Trophoblast cell (in vitro differentiated cells and primary cell): ENCODE measurements at regions not wholly inside any gene's neighbourhood (a gene's known extent, or its start where the extent isn't known, plus 50 kb on each side); places are given as distances from the start of the nearest gene placed in this dataset.
"Not testable (repeated sequence)": the region's sequence is repeated elsewhere in the genome, so short reads cannot be mapped to it uniquely, and the experiment has no call there.

Experiments used
- DNase-seq, 2 donors: peaks; one replicate each; pipeline ENCODE4 v3.0.0-alpha.2; 2016
- H2AFZ ChIP-seq: 2 replicates; pipeline ENCODE4 v1.6.1; 2013; ENCODE audit warnings: low read length, moderate library complexity, mild to moderate bottlenecking; ENCODE audit not compliant: insufficient read depth, poor library complexity
- H2AK5ac ChIP-seq: 2 replicates; pipeline ENCODE4 v1.6.1; 2013; ENCODE audit warnings: mild to moderate bottlenecking, low read length
- H2BK120ac ChIP-seq: 2 replicates; pipeline ENCODE4 v1.6.1; 2013; ENCODE audit warnings: low read length, mild to moderate bottlenecking, moderate library complexity; ENCODE audit not compliant: insufficient read depth, poor library complexity
- H2BK12ac ChIP-seq: 2 replicates; pipeline ENCODE4 v1.6.1; 2013; ENCODE audit warnings: mild to moderate bottlenecking, low read length, moderate library complexity
- H2BK5ac ChIP-seq: 2 replicates; pipeline ENCODE4 v1.6.1; 2013; ENCODE audit warnings: low read length, low read depth, moderate library complexity, mild to moderate bottlenecking; ENCODE audit not compliant: poor library complexity
- H3K14ac ChIP-seq: 2 replicates; pipeline ENCODE4 v1.6.1; 2013; ENCODE audit warnings: mild to moderate bottlenecking, low read length
- H3K18ac ChIP-seq: 2 replicates; pipeline ENCODE4 v1.6.1; 2013; ENCODE audit warnings: mild to moderate bottlenecking, low read length
- H3K23ac ChIP-seq: 2 replicates; pipeline ENCODE4 v1.6.1; 2013; ENCODE audit warnings: low read length
- H3K27ac ChIP-seq: 2 replicates; pipeline ENCODE4 v1.5.1; 2013; ENCODE audit warnings: low read depth, mild to moderate bottlenecking, inconsistent platforms, low read length, moderate library complexity
- H3K27me3 ChIP-seq: 2 replicates; pipeline ENCODE4 v1.6.1; 2013; ENCODE audit warnings: inconsistent platforms, mild to moderate bottlenecking, low read length, moderate library complexity; ENCODE audit not compliant: insufficient read depth
- H3K36me3 ChIP-seq, 2 experiments: 1 replicate in 1 of 2; 2 replicates in 1 of 2; pipeline ENCODE4 v1.6.1; 2013; ENCODE audit warnings: low read length in 2 of 2, mild to moderate bottlenecking in 2 of 2, moderate library complexity in 1 of 2; ENCODE audit not compliant: insufficient read depth in 2 of 2, control insufficient read depth in 1 of 2
- H3K4ac ChIP-seq: 2 replicates; pipeline ENCODE4 v1.6.1; 2013; ENCODE audit warnings: low read depth, mild to moderate bottlenecking, low read length, moderate library complexity
- H3K4me1 ChIP-seq, 2 experiments: 1 replicate in 1 of 2; 2 replicates in 1 of 2; pipeline ENCODE4 v1.6.1; 2013; ENCODE audit warnings: low read length in 2 of 2, mild to moderate bottlenecking in 2 of 2, moderate library complexity in 1 of 2; ENCODE audit not compliant: insufficient read depth in 2 of 2, control insufficient read depth in 1 of 2
- H3K4me2 ChIP-seq: 2 replicates; pipeline ENCODE4 v1.6.1; 2013; ENCODE audit warnings: inconsistent platforms, mild to moderate bottlenecking, low read length, moderate library complexity
- H3K4me3 ChIP-seq: 2 replicates; pipeline ENCODE4 v1.5.1; 2013; ENCODE audit warnings: mild to moderate bottlenecking, low read depth, low read length, inconsistent platforms
- H3K79me1 ChIP-seq: one replicate; pipeline ENCODE4 v1.6.1; 2013; ENCODE audit warnings: low read length
- H3K79me2 ChIP-seq: 2 replicates; pipeline ENCODE4 v1.6.1; 2013; ENCODE audit warnings: low read length, mild to moderate bottlenecking; ENCODE audit not compliant: control insufficient read depth, insufficient read depth, poor library complexity
- H3K9ac ChIP-seq: 2 replicates; pipeline ENCODE4 v1.6.1; 2013; ENCODE audit warnings: mild to moderate bottlenecking, low read length
- H3K9me3 ChIP-seq: 2 replicates; pipeline ENCODE4 v1.6.1; 2013; ENCODE audit warnings: low read depth, mild to moderate bottlenecking, control low read depth, inconsistent platforms, low read length; ENCODE audit not compliant: insufficient read depth
- H4K12ac ChIP-seq: 2 replicates; pipeline ENCODE4 v1.6.1; 2013; ENCODE audit warnings: low read depth, mild to moderate bottlenecking, low read length, moderate library complexity
- H4K8ac ChIP-seq: 2 replicates; pipeline ENCODE4 v1.6.1; 2013; ENCODE audit warnings: low read depth, mild to moderate bottlenecking, low read length, moderate library complexity
- H4K91ac ChIP-seq: one replicate; pipeline ENCODE4 v1.6.1; 2013; ENCODE audit warnings: low read depth, mild to moderate bottlenecking, low read length, moderate library complexity
- WGBS: extraction: QIAGEN DNeasy Blood & Tissue Kit; methylation state at CpG from one replicate; pipeline ENCODE4 v1.1.7; 2013; ENCODE audit warnings: missing lambda C conversion rate; ENCODE audit not compliant: insufficient read length, insufficient coverage; ENCODE audit errors: extremely low coverage; 5-methylcytosine and 5-hydroxymethylcytosine counted together

GRCh38 chr7:65809259-65809981 lies 63.5 kb upstream of the VKORC1L1 start:
- H3K4me3 ChIP-seq, result no peak overlapping the region
- H3K36me3 ChIP-seq, result peaks cover 0 to 2% of the 10 kb centered on the region in 2 experiments
- no peaks in the 10 kb centered on the region for H3K79me2 ChIP-seq
- no peak overlapping the region for H3K27ac ChIP-seq
- H3K4ac ChIP-seq, result no peak overlapping the region
- no peak overlapping the region for H3K18ac ChIP-seq
- no peak overlapping the region for H4K8ac ChIP-seq
- H4K91ac ChIP-seq, result no peak overlapping the region
- no peak overlapping the region for H2BK120ac ChIP-seq
- H3K9ac ChIP-seq, result no peak overlapping the region
- no peak overlapping the region for H4K12ac ChIP-seq
- no CpG with 5 or more reads among the region's 6 CpGs for WGBS
- H2BK5ac ChIP-seq, result no peak overlapping the region
- H2BK12ac ChIP-seq, result no peak overlapping the region
- H3K23ac ChIP-seq, result no peak overlapping the region
- H3K9me3 ChIP-seq, result peaks cover 1% of the 10 kb centered on the region
- H3K79me1 ChIP-seq, result no peaks in the 10 kb centered on the region
- no peaks in the 10 kb centered on the region for H3K4me1 ChIP-seq
- no peak overlapping the region for H3K4me2 ChIP-seq
- H2AK5ac ChIP-seq, result no peak overlapping the region
- no peak for DNase-seq
- no peak overlapping the region for H3K14ac ChIP-seq
- no peak overlapping the region for H2AFZ ChIP-seq
- H3K27me3 ChIP-seq, result no peaks in the 10 kb centered on the region

- no peak overlapping the region for H3K4me2 ChIP-seq
Observed at GRCh38 chr7:65809982-65810288, 62.9 kb upstream of the VKORC1L1 start.

GRCh38 chr7:65812281-65812680 lies 60.6 kb upstream of the VKORC1L1 start:
- Histone ChIP-seq H3K14ac (no peak overlapping the region), H3K27me3 (no peaks in the 10 kb centered on the region), H2AFZ (no peak overlapping the region), H3K18ac (no peak overlapping the region), H2BK120ac (no peak overlapping the region), H4K8ac (no peak overlapping the region), H3K4me2 (no peak overlapping the region), H3K36me3 (peaks cover 0 to 2% of the 10 kb centered on the region in 2 experiments), H4K12ac (no peak overlapping the region), H4K91ac (no peak overlapping the region), H3K4me1 (no peaks in the 10 kb centered on the region), H3K4ac (no peak overlapping the region), H3K4me3 (no peak overlapping the region), H2BK12ac (no peak overlapping the region), H3K79me1 (no peaks in the 10 kb centered on the region), H3K9me3 (peaks cover 1% of the 10 kb centered on the region), H2AK5ac (no peak overlapping the region), H3K9ac (no peak overlapping the region), H3K27ac (no peak overlapping the region), H2BK5ac (no peak overlapping the region), H3K23ac (no peak overlapping the region), H3K79me2 (no peaks in the 10 kb centered on the region)
- WGBS, result no CpG with 5 or more reads among the region's 5 CpGs
- no peak for DNase-seq

More at GRCh38 chr7:65809982-65810288, 62.9 kb upstream of the VKORC1L1 start:
- H3K36me3 ChIP-seq, result peaks cover 0 to 2% of the 10 kb centered on the region in 2 experiments
- no peak overlapping the region for H2BK5ac ChIP-seq
- H2BK12ac ChIP-seq, result no peak overlapping the region
- H3K4ac ChIP-seq, result no peak overlapping the region
- H3K18ac ChIP-seq, result no peak overlapping the region
- no peaks in the 10 kb centered on the region for H3K79me1 ChIP-seq
- H3K9me3 ChIP-seq, result peaks cover 1% of the 10 kb centered on the region
- H3K27me3 ChIP-seq, result no peaks in the 10 kb centered on the region
- H3K27ac ChIP-seq, result no peak overlapping the region
- H3K23ac ChIP-seq, result no peak overlapping the region
- H3K79me2 ChIP-seq, result no peaks in the 10 kb centered on the region
- H3K4me1 ChIP-seq, result no peaks in the 10 kb centered on the region
- H4K12ac ChIP-seq, result no peak overlapping the region
- no peak overlapping the region for H3K14ac ChIP-seq
- no peak overlapping the region for H2AFZ ChIP-seq
- H4K91ac ChIP-seq, result no peak overlapping the region
- H2BK120ac ChIP-seq, result no peak overlapping the region
- no CpG with 5 or more reads among the region's 3 CpGs for WGBS
- no peak overlapping the region for H3K9ac ChIP-seq
- H4K8ac ChIP-seq, result no peak overlapping the region
- no peak for DNase-seq
- no peak overlapping the region for H2AK5ac ChIP-seq
- H3K4me3 ChIP-seq, result no peak overlapping the region

GRCh38 chr7:65814556-65815167 lies 58.2 kb upstream of the VKORC1L1 start:
- not testable (repeated sequence) for H3K23ac ChIP-seq, H4K8ac ChIP-seq, H3K9ac ChIP-seq

More at GRCh38 chr7:65814556-65815167, 58.2 kb upstream of the VKORC1L1 start:
- not testable (repeated sequence) for H3K4me2 ChIP-seq, H3K36me3 ChIP-seq, H2BK5ac ChIP-seq, H3K27me3 ChIP-seq, H2AFZ ChIP-seq, H3K79me2 ChIP-seq, H3K14ac ChIP-seq, H4K91ac ChIP-seq, H2BK12ac ChIP-seq, H3K4ac ChIP-seq, H3K18ac ChIP-seq, DNase-seq, H3K9me3 ChIP-seq, H4K12ac ChIP-seq, H2AK5ac ChIP-seq, H2BK120ac ChIP-seq, H3K4me3 ChIP-seq, H3K4me1 ChIP-seq, H3K79me1 ChIP-seq, H3K27ac ChIP-seq
- WGBS, result no CpG with 5 or more reads among the region's 3 CpGs
